Mesothelial cell of epicardium (in vitro differentiated cells): ENCODE measurements at regions not wholly inside any gene's neighbourhood (a gene's known extent, or its start where the extent isn't known, plus 50 kb on each side); places are given as distances from the start of the nearest gene placed in this dataset.

Experiments
- DNase-seq, 2 experiments: peaks; one replicate each; pipeline ENCODE4 v3.0.0; 2021; ENCODE audit warnings: low spot score in 2 of 2; ENCODE audit not compliant: unreplicated experiment in 2 of 2
- H3K27ac Mint-ChIP-seq: 2 replicates; pipeline ENCODE4 v1.8.0; 2021; ENCODE audit warnings: mixed read lengths
- H3K27me3 Mint-ChIP-seq: 2 replicates; pipeline ENCODE4 v1.8.0; 2021; ENCODE audit warnings: low read depth, mixed read lengths
- H3K36me3 Mint-ChIP-seq: 2 replicates; pipeline ENCODE4 v1.8.0; 2021; ENCODE audit warnings: mixed read lengths
- H3K4me1 Mint-ChIP-seq: 2 replicates; pipeline ENCODE4 v1.8.0; 2021; ENCODE audit warnings: mixed read lengths
- H3K4me3 Mint-ChIP-seq: 2 replicates; pipeline ENCODE4 v1.8.0; 2021; ENCODE audit warnings: mild to moderate bottlenecking, moderate library complexity, mixed read lengths
- H3K9me3 Mint-ChIP-seq: 2 replicates; pipeline ENCODE4 v1.8.0; 2021; ENCODE audit warnings: mixed read lengths
- CTCF ChIP-seq: fragments of 200-600 bp; sonication (generic); IDR thresholded peaks from one replicate; pipeline ENCODE4 v1.5.0; 2021; ENCODE audit warnings: antibody characterized with exemption; ENCODE audit not compliant: unreplicated experiment

DNA sequence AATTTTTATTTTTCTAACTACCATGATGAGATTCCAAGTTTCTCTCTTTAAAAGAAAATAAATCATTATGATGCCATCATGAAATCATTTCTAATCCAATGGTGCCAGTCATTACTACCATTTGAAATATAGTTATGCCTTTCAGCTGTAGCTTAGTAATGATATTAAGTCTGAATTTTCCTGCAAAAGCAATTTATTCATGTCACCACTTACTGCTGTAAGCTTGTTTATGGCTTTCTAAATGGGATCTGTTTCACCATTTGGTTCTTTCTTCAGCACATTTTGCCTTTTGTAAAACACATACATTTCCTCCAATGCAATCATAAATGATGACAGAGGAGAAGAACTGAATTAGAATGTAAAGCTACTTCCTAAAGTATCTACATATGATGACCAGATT, 130.5 kb downstream of the SEM1 start:
- peaks cover 5% of the 10 kb centered on the region for H3K9me3 Mint-ChIP-seq
- no peak overlapping the region for H3K4me3 Mint-ChIP-seq
- peaks cover 2% of the 10 kb centered on the region for H3K27me3 Mint-ChIP-seq
- H3K27ac Mint-ChIP-seq = no peak overlapping the region
- no peak for TF ChIP-seq CTCF
- DNase-seq = no peak
- peaks cover 4% of the 10 kb centered on the region for H3K36me3 Mint-ChIP-seq
- H3K4me1 Mint-ChIP-seq = peaks cover 9% of the 10 kb centered on the region

GRCh38 chr7:96578606-96579005, 131.0 kb downstream of the SEM1 start:
- Mint-ChIP-seq H3K4me1 (peaks cover 9% of the 10 kb centered on the region), H3K4me3 (no peak overlapping the region), H3K9me3 (peaks cover 7% of the 10 kb centered on the region), H3K36me3 (peaks cover 4% of the 10 kb centered on the region), H3K27me3 (peaks cover 2% of the 10 kb centered on the region), H3K27ac (no peak overlapping the region)
- no peak for TF ChIP-seq CTCF
- DNase-seq = no peak

DNA sequence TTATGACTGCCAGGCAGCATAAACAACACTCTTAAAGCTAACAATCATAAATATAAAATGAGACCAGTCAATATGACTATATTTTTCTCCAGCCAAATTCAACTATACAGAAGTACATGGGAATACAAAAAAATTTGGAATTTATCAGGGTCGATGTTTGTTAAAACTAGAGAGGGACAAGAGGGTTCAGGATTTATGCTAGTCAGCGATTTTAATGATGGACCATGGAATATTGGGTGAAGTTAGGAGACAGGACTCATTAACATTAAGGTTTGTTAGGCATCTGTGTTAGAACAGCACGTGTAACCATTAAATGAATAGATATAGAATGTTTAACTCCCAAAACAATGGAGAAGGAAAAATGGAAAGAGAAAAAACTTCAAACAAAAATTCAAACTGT, 146.2 kb downstream of the SEM1 start:
- Mint-ChIP-seq H3K27ac (no peak overlapping the region), H3K9me3 (no peaks in the 10 kb centered on the region), H3K36me3 (no peaks in the 10 kb centered on the region), H3K4me1 (peaks cover 7% of the 10 kb centered on the region), H3K4me3 (no peak overlapping the region), H3K27me3 (peaks cover 3% of the 10 kb centered on the region)
- TF ChIP-seq CTCF = no peak
- DNase-seq = no peak

- H3K4me3 Mint-ChIP-seq = no peak overlapping the region
- no peak for TF ChIP-seq CTCF
- H3K4me1 Mint-ChIP-seq = peaks cover 10% of the 10 kb centered on the region
- no peaks in the 10 kb centered on the region for H3K9me3 Mint-ChIP-seq
- peaks cover 3% of the 10 kb centered on the region for H3K27me3 Mint-ChIP-seq
- no peak for DNase-seq
- H3K27ac Mint-ChIP-seq = no peak overlapping the region
- no peaks in the 10 kb centered on the region for H3K36me3 Mint-ChIP-seq
Measured at GRCh38 chr7:96562966-96563365, 146.7 kb downstream of the SEM1 start.

DNA sequence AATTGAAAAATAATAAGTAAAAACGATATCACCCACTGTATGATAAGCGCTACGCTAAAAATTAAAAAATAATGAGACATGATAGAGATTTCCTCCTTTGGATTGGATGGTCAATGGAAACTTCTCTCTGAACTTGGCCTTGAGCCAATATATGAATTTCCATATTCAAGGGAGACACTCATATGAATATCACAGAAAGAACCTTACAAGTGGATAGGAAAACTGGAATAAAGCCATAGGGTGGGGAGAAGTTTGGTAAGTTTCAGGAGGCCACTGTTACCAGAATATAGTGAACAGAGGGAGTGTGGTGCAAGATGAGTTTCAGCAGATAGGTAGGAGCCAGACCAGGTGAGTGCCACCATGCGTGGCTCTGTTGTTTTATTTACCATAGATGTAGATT, 147.2 kb downstream of the SEM1 start:
- Mint-ChIP-seq H3K9me3 (no peaks in the 10 kb centered on the region), H3K4me1 (peaks cover 10% of the 10 kb centered on the region), H3K27me3 (peaks cover 3% of the 10 kb centered on the region), H3K27ac (no peak overlapping the region), H3K36me3 (no peaks in the 10 kb centered on the region), H3K4me3 (no peak overlapping the region)
- TF ChIP-seq CTCF = no peak
- DNase-seq = no peak

DNA sequence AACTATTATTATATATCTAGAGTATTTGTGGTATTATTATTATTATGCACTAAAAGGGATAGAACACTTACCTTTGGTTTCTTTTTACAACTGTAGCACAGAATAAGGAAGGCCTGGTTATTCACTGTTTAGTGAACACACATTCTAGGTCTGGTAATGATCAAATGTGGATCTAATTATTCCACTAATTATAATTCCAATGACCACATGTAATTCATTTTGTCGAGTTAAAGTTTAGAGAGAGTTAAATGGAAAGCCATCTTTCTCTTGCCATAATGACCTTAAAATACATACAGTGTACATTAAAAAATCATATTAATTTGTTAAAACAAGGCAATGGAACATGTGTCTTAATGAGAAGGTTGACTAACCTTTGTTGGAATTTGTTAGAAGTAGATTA, 147.8 kb downstream of the SEM1 start:
- H3K36me3 Mint-ChIP-seq = no peaks in the 10 kb centered on the region
- H3K27me3 Mint-ChIP-seq = peaks cover 3% of the 10 kb centered on the region

More for the DNA sequence above, 147.8 kb downstream of the SEM1 start:
- DNase-seq = no peak
- TF ChIP-seq CTCF = no peak
- H3K4me3 Mint-ChIP-seq = no peak overlapping the region
- peaks cover 10% of the 10 kb centered on the region for H3K4me1 Mint-ChIP-seq
- no peaks in the 10 kb centered on the region for H3K9me3 Mint-ChIP-seq
- H3K27ac Mint-ChIP-seq = no peak overlapping the region
